ENCODE measurements at regions not wholly inside any gene's neighbourhood (a gene's known extent, or its start where the extent isn't known, plus 50 kb on each side); places are given as distances from the start of the nearest gene placed in this dataset.

DNA sequence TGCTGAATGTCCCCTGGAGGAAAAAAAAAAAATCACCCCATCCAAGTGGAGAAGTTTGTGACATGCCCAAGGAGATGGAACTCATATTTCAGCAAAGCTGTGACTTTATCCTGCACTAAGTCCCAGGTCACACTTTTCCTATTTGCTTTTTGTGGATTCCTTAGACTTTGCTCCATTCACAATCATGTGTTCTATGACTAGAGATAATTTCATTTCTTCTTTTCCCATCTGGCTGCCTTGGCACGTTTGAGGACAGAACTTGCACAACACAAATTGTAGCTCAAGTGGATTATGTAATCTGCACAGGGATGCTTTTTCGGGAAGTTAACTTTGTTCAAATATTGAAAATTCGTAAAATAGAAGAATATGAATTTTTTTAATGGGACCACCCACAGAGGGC is 100.7 kb upstream of the PTPN1 start:
- Histone ChIP-seq H3K4me1 (peaks cover 60% of the 10 kb centered on the region), H3K9me3 (no peaks in the 10 kb centered on the region), H3K36me3 (ENCODE audit: insufficient read depth in 1 of 2, low read depth in 1 of 2) (no peaks in the 10 kb centered on the region), H3K27ac (peak overlapping the region; percentile 30), H3K4me3 (no peak overlapping the region), H3K27me3 (ENCODE audit: insufficient read depth in 3 of 3, low read length in 2 of 3) (no peaks in the 10 kb centered on the region)
- WGBS, 3 donors = 32 to 59% (median 34%) methylated on average over 3 of the region's 3 CpGs
- DNase-seq (no peak), ATAC-seq (peak in 1 of 4 donors; percentile 5)
- TF ChIP-seq, protein P1, sequence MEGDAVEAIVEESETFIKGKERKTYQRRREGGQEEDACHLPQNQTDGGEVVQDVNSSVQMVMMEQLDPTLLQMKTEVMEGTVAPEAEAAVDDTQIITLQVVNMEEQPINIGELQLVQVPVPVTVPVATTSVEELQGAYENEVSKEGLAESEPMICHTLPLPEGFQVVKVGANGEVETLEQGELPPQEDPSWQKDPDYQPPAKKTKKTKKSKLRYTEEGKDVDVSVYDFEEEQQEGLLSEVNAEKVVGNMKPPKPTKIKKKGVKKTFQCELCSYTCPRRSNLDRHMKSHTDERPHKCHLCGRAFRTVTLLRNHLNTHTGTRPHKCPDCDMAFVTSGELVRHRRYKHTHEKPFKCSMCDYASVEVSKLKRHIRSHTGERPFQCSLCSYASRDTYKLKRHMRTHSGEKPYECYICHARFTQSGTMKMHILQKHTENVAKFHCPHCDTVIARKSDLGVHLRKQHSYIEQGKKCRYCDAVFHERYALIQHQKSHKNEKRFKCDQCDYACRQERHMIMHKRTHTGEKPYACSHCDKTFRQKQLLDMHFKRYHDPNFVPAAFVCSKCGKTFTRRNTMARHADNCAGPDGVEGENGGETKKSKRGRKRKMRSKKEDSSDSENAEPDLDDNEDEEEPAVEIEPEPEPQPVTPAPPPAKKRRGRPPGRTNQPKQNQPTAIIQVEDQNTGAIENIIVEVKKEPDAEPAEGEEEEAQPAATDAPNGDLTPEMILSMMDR (IDR thresholded peaks at IDR 0.05) = no peak
- intact Hi-C loops (cut with DNase I) = no loop called here

DNA sequence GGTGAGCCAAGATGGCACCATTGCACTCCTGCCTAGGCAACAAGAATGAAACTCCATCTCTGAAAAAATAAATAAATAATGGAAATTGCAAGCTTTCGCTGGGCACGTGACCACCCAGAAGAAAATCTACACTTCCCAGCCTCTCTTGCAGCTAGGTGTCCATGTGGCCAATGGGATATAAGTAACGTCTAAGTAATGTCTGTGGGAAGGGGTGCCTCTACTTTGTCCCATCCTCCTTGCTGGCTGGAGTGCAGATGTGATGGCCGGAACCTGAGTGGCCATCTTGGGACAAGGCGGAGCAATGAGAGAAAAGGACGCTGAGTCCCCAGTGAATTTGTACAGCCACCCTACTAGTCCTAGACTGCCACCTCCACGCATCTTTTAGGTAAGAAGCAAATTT is 99.8 kb upstream of the PTPN1 start:
- H3K27me3 ChIP-seq (ENCODE audit: insufficient read depth in 3 of 3, low read length in 2 of 3) = no peaks in the 10 kb centered on the region
- H3K27ac ChIP-seq = no peak overlapping the region
- intact Hi-C loops (cut with DNase I) = no loop called here
- H3K9me3 ChIP-seq = no peaks in the 10 kb centered on the region
- ATAC-seq (no peak), DNase-seq (no peak)
- no peak overlapping the region for H3K4me3 ChIP-seq
- peaks cover 61% of the 10 kb centered on the region for H3K4me1 ChIP-seq
- TF ChIP-seq, protein P1 (IDR thresholded peaks at IDR 0.05) = no peak
- WGBS, 3 donors = 96 to 99% (median 97%) methylated on average over 7 of the region's 7 CpGs
- H3K36me3 ChIP-seq (ENCODE audit: insufficient read depth in 1 of 2, low read depth in 1 of 2) = no peaks in the 10 kb centered on the region

DNA sequence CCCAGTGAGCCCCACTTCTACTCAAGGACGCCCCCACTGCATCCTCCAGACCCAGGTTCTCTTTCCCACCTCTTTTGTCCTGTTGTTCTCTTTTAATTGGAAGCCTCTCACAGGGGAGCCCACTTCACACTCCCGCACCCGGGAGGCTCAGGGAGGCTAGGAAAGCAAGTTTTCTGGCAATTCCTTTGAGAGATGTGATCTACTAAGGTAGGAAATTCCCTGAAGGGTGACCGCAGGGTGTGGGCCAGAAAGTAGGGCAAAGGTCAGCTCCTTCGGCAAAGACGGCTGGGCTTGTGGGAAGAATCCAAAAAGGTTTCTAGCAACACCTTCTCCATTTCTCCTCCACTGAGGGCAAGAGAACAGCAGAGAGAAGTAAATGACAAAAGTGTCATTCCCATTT is 98.1 kb upstream of the PTPN1 start:
- H3K4me1 ChIP-seq = peaks cover 59% of the 10 kb centered on the region
- ATAC-seq (no peak), DNase-seq (no peak)
- TF ChIP-seq, protein P1 (IDR thresholded peaks at IDR 0.05) = no peak
- no peaks in the 10 kb centered on the region for H3K36me3 ChIP-seq (ENCODE audit: insufficient read depth in 1 of 2, low read depth in 1 of 2)
- intact Hi-C loops (cut with DNase I) = no loop called here
- 43 to 53% (median 46%) methylated on average over 6 of the region's 6 CpGs for WGBS, 3 donors
- H3K9me3 ChIP-seq = no peaks in the 10 kb centered on the region
- no peaks in the 10 kb centered on the region for H3K27me3 ChIP-seq (ENCODE audit: insufficient read depth in 3 of 3, low read length in 2 of 3)
- peak overlapping the region; percentile 27 for H3K27ac ChIP-seq
- H3K4me3 ChIP-seq = no peak overlapping the region

DNA sequence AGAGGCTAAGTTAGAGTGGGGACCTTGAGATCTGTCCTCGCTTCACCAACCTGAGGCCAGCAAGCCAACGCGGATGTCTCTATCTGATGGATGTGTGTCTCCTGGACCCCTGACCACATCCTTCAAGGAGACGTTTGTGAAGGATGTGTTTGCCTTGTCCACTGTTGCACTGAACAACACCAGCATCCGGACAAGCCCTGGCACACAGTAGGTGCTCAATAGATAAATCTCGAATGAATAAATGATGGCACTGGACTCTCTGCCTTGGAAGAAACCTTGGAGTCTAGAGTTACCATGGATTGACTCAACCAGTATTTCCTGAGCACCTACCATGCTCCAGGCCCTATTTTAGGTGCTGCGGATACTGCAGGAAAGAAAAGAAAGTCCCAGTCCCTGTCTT is 97.7 kb upstream of the PTPN1 start:
- Histone ChIP-seq H3K4me3 (no peak overlapping the region), H3K4me1 (peaks cover 59% of the 10 kb centered on the region), H3K36me3 (ENCODE audit: insufficient read depth in 1 of 2, low read depth in 1 of 2) (no peaks in the 10 kb centered on the region), H3K27me3 (ENCODE audit: insufficient read depth in 3 of 3, low read length in 2 of 3) (no peaks in the 10 kb centered on the region), H3K9me3 (no peaks in the 10 kb centered on the region), H3K27ac (peak overlapping the region; percentile 27)
- intact Hi-C loops (cut with DNase I) = no loop called here
- ATAC-seq (no peak), DNase-seq (no peak)
- 86 to 93% (median 88%) methylated on average over 7 of the region's 7 CpGs for WGBS, 3 donors
- TF ChIP-seq, protein P1 (IDR thresholded peaks at IDR 0.05) = no peak

DNA sequence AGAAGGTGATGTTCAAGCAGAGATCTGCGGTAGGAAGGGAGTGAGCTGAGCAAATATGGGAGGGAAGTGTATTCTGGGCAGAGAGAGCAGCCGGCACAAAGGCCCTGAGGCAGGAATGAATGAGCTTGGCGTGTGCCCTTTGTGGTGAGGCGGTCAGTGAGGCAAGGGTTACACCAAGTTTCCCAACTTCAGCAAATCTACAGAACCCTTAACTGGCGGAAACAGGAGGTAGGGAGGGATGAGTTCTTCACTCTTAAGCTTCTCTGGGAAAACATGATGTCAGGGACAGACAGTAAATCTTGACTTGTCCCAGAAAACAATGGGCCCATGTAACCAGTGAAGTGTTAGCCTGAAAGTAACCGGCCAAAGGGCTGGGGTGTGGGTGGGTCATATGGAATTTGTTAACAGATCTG is 97.1 kb upstream of the PTPN1 start:
- intact Hi-C loops (cut with DNase I) = no loop called here
- no peak for ATAC-seq
- WGBS, 3 donors = 90 to 97% (median 93%) methylated on average over 6 of the region's 6 CpGs
- Histone ChIP-seq H3K9me3 (no peaks in the 10 kb centered on the region), H3K27ac (peak overlapping the region; percentile 98), H3K36me3 (ENCODE audit: insufficient read depth in 1 of 2, low read depth in 1 of 2) (no peaks in the 10 kb centered on the region), H3K27me3 (ENCODE audit: insufficient read depth in 3 of 3, low read length in 2 of 3) (no peaks in the 10 kb centered on the region), H3K4me3 (no peak overlapping the region), H3K4me1 (peaks cover 57% of the 10 kb centered on the region)
- TF ChIP-seq, protein P1 (IDR thresholded peaks at IDR 0.05) = no peak
- DNase-seq = no peak
